ENCODE measurements at regions not wholly inside any gene's neighbourhood (a gene's known extent, or its start where the extent isn't known, plus 50 kb on each side); places are given as distances from the start of the nearest gene placed in this dataset.

DNA sequence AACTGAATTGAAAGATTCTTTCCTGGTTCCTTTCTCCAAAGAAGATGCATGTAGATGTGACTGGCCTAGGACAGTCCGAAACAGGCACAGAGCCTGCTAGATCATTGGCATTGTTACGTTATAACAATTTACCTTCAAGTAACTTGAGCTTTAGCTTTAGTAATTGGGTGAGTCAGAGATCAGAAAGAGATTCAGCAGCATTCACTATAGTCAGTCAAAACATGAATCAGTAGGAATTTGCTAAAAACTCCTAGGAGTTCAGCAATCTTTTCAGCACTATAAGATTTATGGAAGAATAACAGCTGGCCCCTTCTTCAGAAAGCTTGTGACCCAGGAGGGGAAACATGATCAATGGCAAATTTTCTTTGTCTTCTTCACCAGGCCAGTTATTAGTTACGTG lies 281.7 kb upstream of the PRDM1 start:
- Histone ChIP-seq H3F3A (replicated peaks; ENCODE audit: low read depth) (no peaks in the 10 kb centered on the region), H3K79me2 (replicated peaks; ENCODE audit: insufficient read depth) (no peaks in the 10 kb centered on the region), H3K27ac (ENCODE audit: low read depth) (no peak overlapping the region), H3K9me2 (ENCODE audit: insufficient read depth) (peaks cover 15% of the 10 kb centered on the region; the same call in 1 of the 2 replicates), H3K4me1 (ENCODE audit: insufficient read depth) (no peaks in the 10 kb centered on the region), H3K4me2 (no peak overlapping the region), H2AFZ (no peak overlapping the region), H3K36me3 (ENCODE audit: insufficient read depth) (no peaks in the 10 kb centered on the region), H4K20me1 (replicated peaks; ENCODE audit: insufficient read depth) (no peaks in the 10 kb centered on the region), H3K27me3 (ENCODE audit: insufficient read depth) (no peaks in the 10 kb centered on the region), H3K4me3 (no peak overlapping the region)
- H3K27ac Mint-ChIP-seq, result no peak overlapping the region
- TF ChIP-seq CREB1 (CRISPR knock-in tag; IDR thresholded peaks at IDR 0.05; ENCODE audit: low read depth) (no peak), EZH2 (IDR thresholded peaks at IDR 0.05; ENCODE audit: low read depth, unreplicated experiment) (no peak)
- TF ChIP-seq, protein P1, sequence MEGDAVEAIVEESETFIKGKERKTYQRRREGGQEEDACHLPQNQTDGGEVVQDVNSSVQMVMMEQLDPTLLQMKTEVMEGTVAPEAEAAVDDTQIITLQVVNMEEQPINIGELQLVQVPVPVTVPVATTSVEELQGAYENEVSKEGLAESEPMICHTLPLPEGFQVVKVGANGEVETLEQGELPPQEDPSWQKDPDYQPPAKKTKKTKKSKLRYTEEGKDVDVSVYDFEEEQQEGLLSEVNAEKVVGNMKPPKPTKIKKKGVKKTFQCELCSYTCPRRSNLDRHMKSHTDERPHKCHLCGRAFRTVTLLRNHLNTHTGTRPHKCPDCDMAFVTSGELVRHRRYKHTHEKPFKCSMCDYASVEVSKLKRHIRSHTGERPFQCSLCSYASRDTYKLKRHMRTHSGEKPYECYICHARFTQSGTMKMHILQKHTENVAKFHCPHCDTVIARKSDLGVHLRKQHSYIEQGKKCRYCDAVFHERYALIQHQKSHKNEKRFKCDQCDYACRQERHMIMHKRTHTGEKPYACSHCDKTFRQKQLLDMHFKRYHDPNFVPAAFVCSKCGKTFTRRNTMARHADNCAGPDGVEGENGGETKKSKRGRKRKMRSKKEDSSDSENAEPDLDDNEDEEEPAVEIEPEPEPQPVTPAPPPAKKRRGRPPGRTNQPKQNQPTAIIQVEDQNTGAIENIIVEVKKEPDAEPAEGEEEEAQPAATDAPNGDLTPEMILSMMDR (conservative IDR thresholded peaks at IDR 0.05; ENCODE audit: low read depth in 2 of 2), result no peak
- ATAC-seq (no peak), DNase-seq (ENCODE audit: low spot score) (no peak)
- H3K36me3 Mint-ChIP-seq (ENCODE audit: low read depth), result no peaks in the 10 kb centered on the region
- no peaks in the 10 kb centered on the region for H3K9me3 Mint-ChIP-seq
- H3K27me3 Mint-ChIP-seq (ENCODE audit: insufficient read depth, low read depth, poor library complexity), result no peaks in the 10 kb centered on the region
- H3K4me1 Mint-ChIP-seq, result no peaks in the 10 kb centered on the region
- no peak overlapping the region for H3K4me3 Mint-ChIP-seq

DNA sequence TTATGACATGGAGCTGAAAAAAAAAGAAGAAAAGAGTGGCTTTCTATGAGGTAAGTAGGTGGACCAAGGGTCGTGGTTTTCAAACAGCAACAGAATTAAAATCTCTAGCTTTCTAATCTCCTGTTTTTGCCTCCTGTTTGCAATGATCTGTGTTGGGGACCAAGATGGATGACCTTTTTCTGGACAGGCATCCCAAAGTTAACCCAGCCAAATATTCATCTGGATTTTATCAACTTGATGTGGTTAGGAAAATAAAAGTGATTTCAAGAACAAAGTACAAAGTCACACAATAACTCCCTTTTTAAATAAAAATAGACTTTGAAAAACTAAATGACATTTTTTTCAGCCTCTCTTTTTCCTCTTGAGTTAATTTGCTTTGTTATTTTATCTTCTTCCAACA lies 282.1 kb upstream of the PRDM1 start:
- H4K20me1 ChIP-seq (replicated peaks; ENCODE audit: insufficient read depth), result no peaks in the 10 kb centered on the region
- H3K27me3 ChIP-seq (ENCODE audit: insufficient read depth), result no peaks in the 10 kb centered on the region
- H3K27ac ChIP-seq (ENCODE audit: low read depth), result no peak overlapping the region
- H3K4me3 ChIP-seq, result no peak overlapping the region
- ATAC-seq, result no peak
- Mint-ChIP-seq H3K4me3 (no peak overlapping the region), H3K9me3 (no peaks in the 10 kb centered on the region), H3K4me1 (no peaks in the 10 kb centered on the region), H3K27ac (no peak overlapping the region), H3K27me3 (ENCODE audit: insufficient read depth, low read depth, poor library complexity) (no peaks in the 10 kb centered on the region), H3K36me3 (ENCODE audit: low read depth) (no peaks in the 10 kb centered on the region)
- peaks cover 15% of the 10 kb centered on the region; the same call in 1 of the 2 replicates for H3K9me2 ChIP-seq (ENCODE audit: insufficient read depth)
- no peak overlapping the region for H2AFZ ChIP-seq
- H3K36me3 ChIP-seq (ENCODE audit: insufficient read depth), result no peaks in the 10 kb centered on the region
- no peak overlapping the region for H3K4me2 ChIP-seq
- no peak for DNase-seq (ENCODE audit: low spot score)
- H3K4me1 ChIP-seq (ENCODE audit: insufficient read depth), result no peaks in the 10 kb centered on the region
- no peaks in the 10 kb centered on the region for H3K79me2 ChIP-seq (replicated peaks; ENCODE audit: insufficient read depth)
- H3F3A ChIP-seq (replicated peaks; ENCODE audit: low read depth), result no peaks in the 10 kb centered on the region
- TF ChIP-seq POLR2AphosphoS5 (IDR thresholded peaks at IDR 0.05; ENCODE audit: low read depth) (no peak), EZH2 (IDR thresholded peaks at IDR 0.05; ENCODE audit: low read depth, unreplicated experiment) (no peak), CREB1 (CRISPR knock-in tag; IDR thresholded peaks at IDR 0.05; ENCODE audit: low read depth) (no peak), ZNF114 (CRISPR knock-in tag; IDR thresholded peaks at IDR 0.05) (no peak)
- TF ChIP-seq, protein P2, sequence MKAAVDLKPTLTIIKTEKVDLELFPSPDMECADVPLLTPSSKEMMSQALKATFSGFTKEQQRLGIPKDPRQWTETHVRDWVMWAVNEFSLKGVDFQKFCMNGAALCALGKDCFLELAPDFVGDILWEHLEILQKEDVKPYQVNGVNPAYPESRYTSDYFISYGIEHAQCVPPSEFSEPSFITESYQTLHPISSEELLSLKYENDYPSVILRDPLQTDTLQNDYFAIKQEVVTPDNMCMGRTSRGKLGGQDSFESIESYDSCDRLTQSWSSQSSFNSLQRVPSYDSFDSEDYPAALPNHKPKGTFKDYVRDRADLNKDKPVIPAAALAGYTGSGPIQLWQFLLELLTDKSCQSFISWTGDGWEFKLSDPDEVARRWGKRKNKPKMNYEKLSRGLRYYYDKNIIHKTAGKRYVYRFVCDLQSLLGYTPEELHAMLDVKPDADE (IDR thresholded peaks at IDR 0.05), result no peak
- TF ChIP-seq, protein P3, sequence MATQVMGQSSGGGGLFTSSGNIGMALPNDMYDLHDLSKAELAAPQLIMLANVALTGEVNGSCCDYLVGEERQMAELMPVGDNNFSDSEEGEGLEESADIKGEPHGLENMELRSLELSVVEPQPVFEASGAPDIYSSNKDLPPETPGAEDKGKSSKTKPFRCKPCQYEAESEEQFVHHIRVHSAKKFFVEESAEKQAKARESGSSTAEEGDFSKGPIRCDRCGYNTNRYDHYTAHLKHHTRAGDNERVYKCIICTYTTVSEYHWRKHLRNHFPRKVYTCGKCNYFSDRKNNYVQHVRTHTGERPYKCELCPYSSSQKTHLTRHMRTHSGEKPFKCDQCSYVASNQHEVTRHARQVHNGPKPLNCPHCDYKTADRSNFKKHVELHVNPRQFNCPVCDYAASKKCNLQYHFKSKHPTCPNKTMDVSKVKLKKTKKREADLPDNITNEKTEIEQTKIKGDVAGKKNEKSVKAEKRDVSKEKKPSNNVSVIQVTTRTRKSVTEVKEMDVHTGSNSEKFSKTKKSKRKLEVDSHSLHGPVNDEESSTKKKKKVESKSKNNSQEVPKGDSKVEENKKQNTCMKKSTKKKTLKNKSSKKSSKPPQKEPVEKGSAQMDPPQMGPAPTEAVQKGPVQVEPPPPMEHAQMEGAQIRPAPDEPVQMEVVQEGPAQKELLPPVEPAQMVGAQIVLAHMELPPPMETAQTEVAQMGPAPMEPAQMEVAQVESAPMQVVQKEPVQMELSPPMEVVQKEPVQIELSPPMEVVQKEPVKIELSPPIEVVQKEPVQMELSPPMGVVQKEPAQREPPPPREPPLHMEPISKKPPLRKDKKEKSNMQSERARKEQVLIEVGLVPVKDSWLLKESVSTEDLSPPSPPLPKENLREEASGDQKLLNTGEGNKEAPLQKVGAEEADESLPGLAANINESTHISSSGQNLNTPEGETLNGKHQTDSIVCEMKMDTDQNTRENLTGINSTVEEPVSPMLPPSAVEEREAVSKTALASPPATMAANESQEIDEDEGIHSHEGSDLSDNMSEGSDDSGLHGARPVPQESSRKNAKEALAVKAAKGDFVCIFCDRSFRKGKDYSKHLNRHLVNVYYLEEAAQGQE (IDR thresholded peaks at IDR 0.05; ENCODE audit: unreplicated experiment), result no peak
